GM12892 (cell line): ENCODE measurements at regions not wholly inside any gene's neighbourhood (a gene's known extent, or its start where the extent isn't known, plus 50 kb on each side); places are given as distances from the start of the nearest gene placed in this dataset.

ENCODE experiments used
- POLR2A ChIP-seq: IDR thresholded peaks from 2 replicates; pipeline ENCODE4 v1.6.1; 2011; ENCODE audit warnings: low read depth, low read length, control low read depth
- POLR2AphosphoS5 ChIP-seq: IDR thresholded peaks from 2 replicates; pipeline ENCODE4 v1.6.1; 2011; ENCODE audit warnings: low read depth, low read length, control low read depth

- no peak for TF ChIP-seq POLR2A
- no peak for TF ChIP-seq POLR2AphosphoS5
These were observed 166.5 kb downstream of the LSM5 start for GRCh38 chr7:32323712-32324111.
